H1 (cell line): ENCODE measurements at regions not wholly inside any gene's neighbourhood (a gene's known extent, or its start where the extent isn't known, plus 50 kb on each side); places are given as distances from the start of the nearest gene placed in this dataset.

ENCODE experiments used
- CHD7 ChIP-seq: fragments of 300-600 bp; sonication (generic); IDR thresholded peaks from 2 replicates; pipeline ENCODE4 v1.7.1; 2012; ENCODE audit warnings: low read length, moderate library complexity, mild to moderate bottlenecking, inconsistent platforms; ENCODE audit not compliant: insufficient replicate concordance
- CTCF ChIP-seq, 3 experiments: IDR thresholded peaks; 1 replicate in 2 of 3; 2 replicates in 1 of 3; pipeline versions ENCODE4 v1.5.1 to v1.6.1; 2011; ENCODE audit warnings: low read length in 3 of 3, mild to moderate bottlenecking in 3 of 3, inconsistent platforms in 2 of 3, low read depth in 1 of 3, moderate library complexity in 1 of 3; ENCODE audit not compliant: insufficient read depth in 1 of 3; ENCODE audit errors: control extremely low read depth in 1 of 3
- EP300 ChIP-seq, 2 experiments: IDR thresholded peaks; 1 replicate in 1 of 2; 2 replicates in 1 of 2; pipeline ENCODE4 v1.6.1; 2011 to 2012; ENCODE audit warnings: low read depth in 2 of 2, low read length in 2 of 2, mild to moderate bottlenecking in 2 of 2, borderline replicate concordance in 1 of 2, inconsistent platforms in 1 of 2, moderate library complexity in 1 of 2
- GABPA ChIP-seq: IDR thresholded peaks from 2 replicates; pipeline ENCODE4 v1.6.1; 2011; ENCODE audit warnings: mild to moderate bottlenecking, low read length, moderate library complexity, borderline replicate concordance; ENCODE audit not compliant: insufficient read depth
- MAX ChIP-seq: IDR thresholded peaks from 2 replicates; pipeline ENCODE4 v1.6.1; 2012; ENCODE audit warnings: inconsistent platforms
- POLR2A ChIP-seq, 2 experiments: IDR thresholded peaks; 1 replicate in 1 of 2; 2 replicates in 1 of 2; pipeline ENCODE4 v1.6.1; 2011; ENCODE audit warnings: low read depth in 2 of 2, low read length in 2 of 2, mild to moderate bottlenecking in 2 of 2; ENCODE audit errors: control extremely low read depth in 1 of 2
- RXRA ChIP-seq: IDR thresholded peaks from 2 replicates; pipeline ENCODE4 v1.6.1; 2011; ENCODE audit warnings: low read depth, mild to moderate bottlenecking, low read length, moderate library complexity; ENCODE audit not compliant: insufficient read depth
- SP1 ChIP-seq: IDR thresholded peaks from 2 replicates; pipeline ENCODE4 v1.6.1; 2011; ENCODE audit warnings: low read depth, low read length
- SP4 ChIP-seq: IDR thresholded peaks from 2 replicates; pipeline ENCODE4 v1.6.1; 2012; ENCODE audit warnings: low read length, inconsistent platforms
- YY1 ChIP-seq: IDR thresholded peaks from 2 replicates; pipeline ENCODE4 v1.6.1; 2011; ENCODE audit warnings: low read depth, mild to moderate bottlenecking, low read length

- TF ChIP-seq CTCF (IDR thresholded peaks at IDR 0.05; ENCODE audit: control extremely low read depth in 1 of 3, insufficient read depth in 1 of 3, low read depth in 1 of 3, low read length in 3 of 3) (no peak), YY1 (no peak), POLR2A (IDR thresholded peaks at IDR 0.05; ENCODE audit: control extremely low read depth in 1 of 2, low read depth in 2 of 2, low read length in 2 of 2) (no peak), SP4 (no peak), SP1 (no peak), CHD7 (no peak), EP300 (IDR thresholded peaks at IDR 0.05; ENCODE audit: borderline replicate concordance in 1 of 2, low read depth in 2 of 2, low read length in 2 of 2) (no peak), MAX (no peak), GABPA (no peak), RXRA (no peak)
These were observed 86.4 kb downstream of the HAPSTR1 start for GRCh38 chr16:9177861-9178260.
